ENCODE measurements at regions not wholly inside any gene's neighbourhood (a gene's known extent, or its start where the extent isn't known, plus 50 kb on each side); places are given as distances from the start of the nearest gene placed in this dataset.
"Not testable (repeated sequence)": the region's sequence is repeated elsewhere in the genome, so short reads cannot be mapped to it uniquely, and the experiment has no call there.

- BruUV-seq (replicated peaks); intact Hi-C loops (cut with micrococcal nuclease; ENCODE audit: unreplicated experiment): not testable (repeated sequence)
Observed at GRCh38 chr13:18214689-18215088, 966.9 kb downstream of the TUBA3C start.

DNA sequence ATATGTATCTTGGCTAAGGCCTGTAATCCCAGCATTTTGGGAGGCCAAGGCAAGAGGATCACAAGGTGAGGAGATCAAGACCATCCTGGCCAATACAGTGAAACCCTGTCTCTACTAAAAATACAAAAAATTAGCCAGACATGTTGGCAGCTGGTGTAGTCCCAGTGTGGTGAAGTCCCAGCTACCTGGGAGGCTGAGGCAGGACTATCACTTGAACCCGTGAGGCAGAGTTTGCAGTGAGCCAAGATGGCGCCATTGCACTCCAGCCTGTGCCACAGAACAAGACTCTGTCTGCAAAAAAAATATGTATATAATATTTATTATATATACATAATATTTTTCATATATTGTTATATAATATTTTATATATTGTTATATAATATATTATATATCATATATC lies 968.1 kb downstream of the TUBA3C start:
- RAD21 ChIA-PET (ENCODE audit: unreplicated experiment); CTCF ChIA-PET; FAIRE-seq: not testable (repeated sequence)

More at GRCh38 chr13:18214689-18215088, 966.9 kb downstream of the TUBA3C start:
- H3K9me3 ChIP-seq (replicated peaks; ENCODE audit: control insufficient read depth, insufficient read depth, low read length); H2AFZ ChIP-seq (ENCODE audit: control insufficient read depth, low read depth, low read length); in situ Hi-C loops (cut with MboI); H3K27me3 ChIP-seq (replicated peaks in 1 of 2; ENCODE audit: control insufficient read depth in 2 of 2, insufficient read depth in 2 of 2, low read length in 1 of 2); H4K20me1 ChIP-seq (ENCODE audit: control insufficient read depth, insufficient read depth); RAD21 ChIA-PET (ENCODE audit: unreplicated experiment); H3K4me2 ChIP-seq (ENCODE audit: control insufficient read depth, insufficient read depth); DNase-seq (ENCODE audit: low read depth, low spot score); H3K27ac ChIP-seq (ENCODE audit: control insufficient read depth, insufficient read depth); CTCF ChIA-PET; H3K36me3 ChIP-seq (ENCODE audit: control insufficient read depth in 2 of 2, insufficient read depth in 2 of 2, low read length in 1 of 2); FAIRE-seq; POLR2A ChIA-PET; H3K9ac ChIP-seq (ENCODE audit: control insufficient read depth, insufficient read depth, low read length); SMC1A ChIA-PET (ENCODE audit: uncharacterized antibody, unreplicated experiment); ATAC-seq; H3K79me2 ChIP-seq (ENCODE audit: control insufficient read depth, insufficient read depth, low read length); H3K4me3 ChIP-seq; H3K4me1 ChIP-seq (ENCODE audit: control insufficient read depth, insufficient read depth, low read length): not testable (repeated sequence)

GRCh38 chr13:18212873-18213272 lies 968.8 kb downstream of the TUBA3C start:
- in situ Hi-C loops (cut with MboI) (no loop called here), intact Hi-C loops (cut with micrococcal nuclease; ENCODE audit: unreplicated experiment) (no loop called here)
- Histone ChIP-seq H2AFZ (ENCODE audit: control insufficient read depth, low read depth, low read length) (no peak overlapping the region), H3K4me3 (no peak overlapping the region), H3K4me2 (ENCODE audit: control insufficient read depth, insufficient read depth) (no peak overlapping the region), H3K4me1 (ENCODE audit: control insufficient read depth, insufficient read depth, low read length) (no peaks in the 10 kb centered on the region), H4K20me1 (ENCODE audit: control insufficient read depth, insufficient read depth) (no peaks in the 10 kb centered on the region), H3K79me2 (ENCODE audit: control insufficient read depth, insufficient read depth, low read length) (no peaks in the 10 kb centered on the region), H3K27me3 (replicated peaks in 1 of 2; ENCODE audit: control insufficient read depth in 2 of 2, insufficient read depth in 2 of 2, low read length in 1 of 2) (no peaks in the 10 kb centered on the region), H3K9ac (ENCODE audit: control insufficient read depth, insufficient read depth, low read length) (no peak overlapping the region), H3K36me3 (ENCODE audit: control insufficient read depth in 2 of 2, insufficient read depth in 2 of 2, low read length in 1 of 2) (no peaks in the 10 kb centered on the region), H3K27ac (ENCODE audit: control insufficient read depth, insufficient read depth) (no peak overlapping the region), H3K9me3 (replicated peaks; ENCODE audit: control insufficient read depth, insufficient read depth, low read length) (no peaks in the 10 kb centered on the region)
- BruUV-seq (replicated peaks), result no TSS peak
- ChIA-PET SMC1A (ENCODE audit: uncharacterized antibody, unreplicated experiment) (no interaction called here), CTCF (no interaction called here), POLR2A (no interaction called here), RAD21 (ENCODE audit: unreplicated experiment) (no interaction called here)
- WGBS (ENCODE audit: insufficient coverage, insufficient replicate concordance, low lambda C conversion rate, missing lambda C conversion rate), result 23% methylated on average over 2 of the region's 2 CpGs
- no peak for ATAC-seq
- DNase-seq (ENCODE audit: low read depth, low spot score), result no peak
- FAIRE-seq, result no peak
- TF ChIP-seq RBBP5 (conservative IDR thresholded peaks at IDR 0.05), result no peak
- TF ChIP-seq, protein P1, sequence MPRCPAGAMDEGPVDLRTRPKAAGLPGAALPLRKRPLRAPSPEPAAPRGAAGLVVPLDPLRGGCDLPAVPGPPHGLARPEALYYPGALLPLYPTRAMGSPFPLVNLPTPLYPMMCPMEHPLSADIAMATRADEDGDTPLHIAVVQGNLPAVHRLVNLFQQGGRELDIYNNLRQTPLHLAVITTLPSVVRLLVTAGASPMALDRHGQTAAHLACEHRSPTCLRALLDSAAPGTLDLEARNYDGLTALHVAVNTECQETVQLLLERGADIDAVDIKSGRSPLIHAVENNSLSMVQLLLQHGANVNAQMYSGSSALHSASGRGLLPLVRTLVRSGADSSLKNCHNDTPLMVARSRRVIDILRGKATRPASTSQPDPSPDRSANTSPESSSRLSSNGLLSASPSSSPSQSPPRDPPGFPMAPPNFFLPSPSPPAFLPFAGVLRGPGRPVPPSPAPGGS (IDR thresholded peaks at IDR 0.05; ENCODE audit: borderline replicate concordance, insufficient read depth, low read depth, low read length, poor library complexity, severe bottlenecking), result no peak
- TF ChIP-seq MEF2B (IDR thresholded peaks at IDR 0.05; ENCODE audit: partially characterized antibody, poor library complexity, severe bottlenecking), result no peak
- TF ChIP-seq ZZZ3 (IDR thresholded peaks at IDR 0.05; ENCODE audit: control insufficient read depth, insufficient read length, low read depth), result no peak
- no peak for TF ChIP-seq HDGF (IDR thresholded peaks at IDR 0.05)
- TF ChIP-seq TBL1XR1 (IDR thresholded peaks at IDR 0.05; ENCODE audit: low read depth, low read length), result no peak
- TF ChIP-seq TCF3 (IDR thresholded peaks at IDR 0.05; ENCODE audit: borderline replicate concordance, insufficient read depth, low read depth, low read length), result no peak
- no peak for TF ChIP-seq SIN3A (IDR thresholded peaks at IDR 0.05; ENCODE audit: low read depth, low read length)
- no peak for TF ChIP-seq NKRF (conservative IDR thresholded peaks at IDR 0.05)

More for the DNA sequence above, 968.1 kb downstream of the TUBA3C start:
- H3K4me1 ChIP-seq (ENCODE audit: control insufficient read depth, insufficient read depth, low read length); H2AFZ ChIP-seq (ENCODE audit: control insufficient read depth, low read depth, low read length); POLR2A ChIA-PET; H3K36me3 ChIP-seq (ENCODE audit: control insufficient read depth in 2 of 2, insufficient read depth in 2 of 2, low read length in 1 of 2); H3K27ac ChIP-seq (ENCODE audit: control insufficient read depth, insufficient read depth); H3K4me2 ChIP-seq (ENCODE audit: control insufficient read depth, insufficient read depth); H3K27me3 ChIP-seq (replicated peaks in 1 of 2; ENCODE audit: control insufficient read depth in 2 of 2, insufficient read depth in 2 of 2, low read length in 1 of 2); H3K9ac ChIP-seq (ENCODE audit: control insufficient read depth, insufficient read depth, low read length); ATAC-seq; SMC1A ChIA-PET (ENCODE audit: uncharacterized antibody, unreplicated experiment); DNase-seq (ENCODE audit: low read depth, low spot score); BruUV-seq (replicated peaks); H3K4me3 ChIP-seq; H3K9me3 ChIP-seq (replicated peaks; ENCODE audit: control insufficient read depth, insufficient read depth, low read length); H3K79me2 ChIP-seq (ENCODE audit: control insufficient read depth, insufficient read depth, low read length); in situ Hi-C loops (cut with MboI); intact Hi-C loops (cut with micrococcal nuclease; ENCODE audit: unreplicated experiment); H4K20me1 ChIP-seq (ENCODE audit: control insufficient read depth, insufficient read depth): not testable (repeated sequence)
- 13% methylated on average over 2 of the region's 2 CpGs for WGBS (ENCODE audit: insufficient coverage, insufficient replicate concordance, low lambda C conversion rate, missing lambda C conversion rate)

Measured in GM12878 (cell line).